ENCODE measurements at regions not wholly inside any gene's neighbourhood (a gene's known extent, or its start where the extent isn't known, plus 50 kb on each side); places are given as distances from the start of the nearest gene placed in this dataset.
"Not testable (repeated sequence)": the region's sequence is repeated elsewhere in the genome, so short reads cannot be mapped to it uniquely, and the experiment has no call there.

GRCh38 chr22:27311698-27312550 is 489.6 kb downstream of the MN1 start:
- no peak for DNase-seq (ENCODE audit: low read depth)

GRCh38 chr22:27312565-27312964 is 489.0 kb downstream of the MN1 start:
- DNase-seq (ENCODE audit: low read depth): no peak

- DNase-seq (ENCODE audit: low read depth): no peak
Measured at GRCh38 chr22:27312966-27313855, 488.3 kb downstream of the MN1 start.

GRCh38 chr22:27314276-27314807 is 487.2 kb downstream of the MN1 start:
- DNase-seq (ENCODE audit: low read depth): no peak

- no peak for DNase-seq (ENCODE audit: low read depth)
Measured at GRCh38 chr22:27315833-27316232, 485.7 kb downstream of the MN1 start.

GRCh38 chr22:27317096-27317495 is 484.5 kb downstream of the MN1 start:
- DNase-seq (ENCODE audit: low read depth): no peak

GRCh38 chr22:27317971-27318428 is 483.6 kb downstream of the MN1 start:
- DNase-seq (ENCODE audit: low read depth): no peak

GRCh38 chr22:27318516-27318915 is 483.0 kb downstream of the MN1 start:
- DNase-seq (ENCODE audit: low read depth): no peak

- DNase-seq (ENCODE audit: low read depth): no peak
Measured at GRCh38 chr22:27323661-27324060, 477.9 kb downstream of the MN1 start.

- DNase-seq (ENCODE audit: low read depth): not testable (repeated sequence)
Measured at GRCh38 chr22:27324908-27325307, 476.6 kb downstream of the MN1 start.

GRCh38 chr22:27327497-27327896 is 474.1 kb downstream of the MN1 start:
- no peak for DNase-seq (ENCODE audit: low read depth)

GRCh38 chr22:27327981-27328721 is 473.4 kb downstream of the MN1 start:
- no peak for DNase-seq (ENCODE audit: low read depth)

- DNase-seq (ENCODE audit: low read depth): no peak
Measured at GRCh38 chr22:27329131-27329850, 472.3 kb downstream of the MN1 start.

GRCh38 chr22:27329966-27330645 is 471.4 kb downstream of the MN1 start:
- no peak for DNase-seq (ENCODE audit: low read depth)

GRCh38 chr22:27331526-27332281 is 469.9 kb downstream of the MN1 start:
- no peak for DNase-seq (ENCODE audit: low read depth)

- no peak for DNase-seq (ENCODE audit: low read depth)
Measured at GRCh38 chr22:27335102-27335660, 466.4 kb downstream of the MN1 start.

GRCh38 chr22:27336151-27337090 is 465.1 kb downstream of the MN1 start:
- no peak for DNase-seq (ENCODE audit: low read depth)

- DNase-seq (ENCODE audit: low read depth): no peak
Measured at GRCh38 chr22:27337676-27338075, 463.9 kb downstream of the MN1 start.

All from stimulated activated CD8-positive, alpha-beta memory T cell treated with anti-CD3 and anti-CD28 coated beads, Interleukin-12 subunit alpha, Interleukin-12 subunit beta, amount 100 ng/mL, for 1 hour (primary cell).